ENCODE measurements at regions not wholly inside any gene's neighbourhood (a gene's known extent, or its start where the extent isn't known, plus 50 kb on each side); places are given as distances from the start of the nearest gene placed in this dataset.

GRCh38 chr13:106722620-106723019 is 154.7 kb upstream of the ARGLU1 start:
- TF ChIP-seq ZNF433 (tag by site-specific recombination; IDR thresholded peaks at IDR 0.05; ENCODE audit: low read depth) (no peak), CTCF (tag by site-specific recombination; IDR thresholded peaks at IDR 0.05) (no peak), ZNF248 (tag by site-specific recombination; IDR thresholded peaks at IDR 0.05) (no peak), PBX3 (CRISPR knock-in tag; IDR thresholded peaks at IDR 0.05) (no peak), ZNF324 (tag by site-specific recombination; IDR thresholded peaks at IDR 0.05) (no peak), HOXC10 (CRISPR knock-in tag; IDR thresholded peaks at IDR 0.05) (no peak), ZNF585B (tag by site-specific recombination; IDR thresholded peaks at IDR 0.05) (no peak)
